CD14-positive monocyte (primary cell): ENCODE measurements at regions not wholly inside any gene's neighbourhood (a gene's known extent, or its start where the extent isn't known, plus 50 kb on each side); places are given as distances from the start of the nearest gene placed in this dataset.

Experiments used
- DNase-seq, 3 donors: peaks; one replicate each; pipeline ENCODE4 v3.0.0-alpha.2; 2011 to 2022
- H2AFZ ChIP-seq: 2 replicates; pipeline ENCODE4 v1.6.0; 2012; ENCODE audit warnings: mild to moderate bottlenecking, low read depth, low read length, inconsistent platforms; ENCODE audit not compliant: insufficient read depth, poor library complexity, severe bottlenecking
- H3K27ac ChIP-seq, 2 donors: 1 replicate in 1 of 2; 2 replicates in 1 of 2; pipeline ENCODE4 v1.5.1; 2012 to 2013; ENCODE audit warnings: low read length in 2 of 2, control low read depth in 1 of 2, inconsistent platforms in 1 of 2, low read depth in 1 of 2, mild to moderate bottlenecking in 1 of 2
- H3K27me3 ChIP-seq, 2 donors: one replicate each; pipeline versions ENCODE4 v1.6.0 to v1.6.1; 2011 to 2013; ENCODE audit warnings: low read length in 2 of 2; ENCODE audit not compliant: control insufficient read depth in 2 of 2, insufficient read depth in 2 of 2
- H3K36me3 ChIP-seq, 2 donors: replicated peaks in 1 of 2; 1 replicate in 1 of 2; 2 replicates in 1 of 2; pipeline versions ENCODE4 v1.5.1 to v1.6.1; 2012 to 2013; ENCODE audit warnings: low read length in 2 of 2, control low read depth in 1 of 2, inconsistent platforms in 1 of 2, mild to moderate bottlenecking in 1 of 2; ENCODE audit not compliant: insufficient read depth in 2 of 2, control insufficient read depth in 1 of 2
- H3K4me1 ChIP-seq, 2 donors: 1 replicate in 1 of 2; 2 replicates in 1 of 2; pipeline versions ENCODE4 v1.5.1 to v1.6.1; 2012 to 2013; ENCODE audit warnings: low read length in 2 of 2, control low read depth in 1 of 2, inconsistent platforms in 1 of 2, mild to moderate bottlenecking in 1 of 2, moderate library complexity in 1 of 2; ENCODE audit not compliant: insufficient read depth in 2 of 2, control insufficient read depth in 1 of 2
- H3K4me2 ChIP-seq: replicated peaks from 2 replicates; pipeline ENCODE3; 2012; ENCODE audit warnings: low read length, moderate library complexity, mild to moderate bottlenecking; ENCODE audit not compliant: poor library complexity, severe bottlenecking; ENCODE audit errors: extremely low read depth
- H3K4me3 ChIP-seq, 3 experiments: fragments of 200-600 bp in 1 of 3; sonication (generic) in 1 of 3; replicated peaks in 1 of 3; 1 replicate in 2 of 3; 2 replicates in 1 of 3; pipeline ENCODE4 v1.5.1; 2011 to 2013; ENCODE audit warnings: low read length in 3 of 3, mild to moderate bottlenecking in 3 of 3, control low read depth in 2 of 3, low read depth in 2 of 3, inconsistent platforms in 1 of 3, moderate library complexity in 1 of 3
- H3K79me2 ChIP-seq: 2 replicates; pipeline ENCODE4 v1.6.0; 2012; ENCODE audit warnings: mild to moderate bottlenecking, control low read depth, inconsistent platforms, low read length, moderate library complexity; ENCODE audit not compliant: insufficient read depth
- H3K9ac ChIP-seq: 2 replicates; pipeline ENCODE4 v1.6.0; 2017; ENCODE audit warnings: low read length, mild to moderate bottlenecking; ENCODE audit not compliant: insufficient read depth, poor library complexity, severe bottlenecking
- H3K9me3 ChIP-seq, 2 donors: replicated peaks in 1 of 2; 1 replicate in 1 of 2; 2 replicates in 1 of 2; pipeline versions ENCODE4 v1.5.1 to v1.6.1; 2012 to 2013; ENCODE audit warnings: low read length in 2 of 2, control low read depth in 1 of 2; ENCODE audit not compliant: control insufficient read depth in 1 of 2, insufficient read depth in 1 of 2
- H4K20me1 ChIP-seq: 2 replicates; pipeline ENCODE4 v1.6.0; 2012; ENCODE audit warnings: mild to moderate bottlenecking, low read length, control low read depth, moderate library complexity; ENCODE audit not compliant: insufficient read depth
- H3K27ac Mint-ChIP-seq, 7 donors: one replicate each; pipeline ENCODE4 v1.8.0; 2020; ENCODE audit warnings: mild to moderate bottlenecking in 7 of 7, mixed read lengths in 7 of 7, moderate library complexity in 6 of 7, inconsistent platforms in 2 of 7
- H3K27me3 Mint-ChIP-seq, 3 donors: one replicate each; pipeline ENCODE4 v1.8.0; 2021 to 2022; ENCODE audit warnings: low read depth in 3 of 3, mild to moderate bottlenecking in 3 of 3, mixed read lengths in 3 of 3, moderate library complexity in 3 of 3, inconsistent platforms in 1 of 3
- H3K36me3 Mint-ChIP-seq, 2 donors: one replicate each; pipeline ENCODE4 v1.8.0; 2020; ENCODE audit warnings: mixed read lengths in 2 of 2, inconsistent platforms in 1 of 2, mild to moderate bottlenecking in 1 of 2
- H3K4me1 Mint-ChIP-seq: one replicate; pipeline ENCODE4 v1.8.0; 2020; ENCODE audit warnings: mild to moderate bottlenecking, mixed read lengths
- H3K4me3 Mint-ChIP-seq, 2 donors: one replicate each; pipeline ENCODE4 v1.8.0; 2020; ENCODE audit warnings: mild to moderate bottlenecking in 2 of 2, mixed read lengths in 2 of 2, moderate library complexity in 1 of 2
- H3K9me3 Mint-ChIP-seq, 7 donors: one replicate each; pipeline ENCODE4 v1.8.0; 2020 to 2022; ENCODE audit warnings: mixed read lengths in 7 of 7, mild to moderate bottlenecking in 6 of 7, moderate library complexity in 6 of 7, inconsistent platforms in 2 of 7
- CTCF ChIP-seq: fragments of 200-600 bp; IDR thresholded peaks from one replicate; pipeline ENCODE4 v1.8.0; 2022; ENCODE audit warnings: antibody characterized with exemption, mild to moderate bottlenecking
- WGBS: methylation state at CpG from one replicate; pipeline ENCODE4 v1.1.5; 2013; ENCODE audit warnings: missing lambda C conversion rate; ENCODE audit not compliant: insufficient coverage; 5-methylcytosine and 5-hydroxymethylcytosine counted together
- intact Hi-C, 2 donors: fragments of 100-400 bp; cut with micrococcal nuclease; formaldehyde crosslinking; loops; one replicate each; pipeline versions ENCODE4 v1.15.0 to v1.15.1; 2023

GRCh38 chr12:91601054-91601453 lies 418.4 kb upstream of the DCN start:
- Mint-ChIP-seq H3K4me1 (no peaks in the 10 kb centered on the region), H3K27me3 (peaks cover 0 to 2% (median 1%) of the 10 kb centered on the region in 3 donors), H3K36me3 (no peaks in the 10 kb centered on the region), H3K4me3 (no peak overlapping the region), H3K27ac (no peak overlapping the region), H3K9me3 (peaks cover 0 to 9% (median 2%) of the 10 kb centered on the region in 7 donors)
- no peaks in the 10 kb centered on the region for H3K4me1 ChIP-seq
- TF ChIP-seq CTCF: no peak
- DNase-seq: no peak
- no peaks in the 10 kb centered on the region for H3K36me3 ChIP-seq
- peaks cover 0 to 4% of the 10 kb centered on the region in 2 donors for H3K9me3 ChIP-seq
- H3K9ac ChIP-seq: no peak overlapping the region
- H3K79me2 ChIP-seq: no peaks in the 10 kb centered on the region
- no peaks in the 10 kb centered on the region for H3K27me3 ChIP-seq
- no CpG with 5 or more reads among the region's 4 CpGs for WGBS
- intact Hi-C loops: no loop called here
- H3K4me2 ChIP-seq: no peak overlapping the region
- no peak overlapping the region for H3K27ac ChIP-seq
- no peaks in the 10 kb centered on the region for H4K20me1 ChIP-seq
- H2AFZ ChIP-seq: no peak overlapping the region
- no peak overlapping the region for H3K4me3 ChIP-seq

- no peaks in the 10 kb centered on the region for H4K20me1 ChIP-seq
- H3K9me3 ChIP-seq: peaks cover 0 to 4% of the 10 kb centered on the region in 2 donors
- intact Hi-C loops: no loop called here
- DNase-seq: no peak
- Mint-ChIP-seq H3K9me3 (peaks cover 0 to 4% (median 2%) of the 10 kb centered on the region in 7 donors), H3K27me3 (no peaks in the 10 kb centered on the region), H3K27ac (no peak overlapping the region), H3K36me3 (no peaks in the 10 kb centered on the region), H3K4me3 (no peak overlapping the region), H3K4me1 (no peaks in the 10 kb centered on the region)
- H3K4me3 ChIP-seq: no peak overlapping the region
- WGBS: no CpG with 5 or more reads among the region's 1 CpG
- H3K9ac ChIP-seq: no peak overlapping the region
- H3K79me2 ChIP-seq: no peaks in the 10 kb centered on the region
- no peaks in the 10 kb centered on the region for H3K27me3 ChIP-seq
- TF ChIP-seq CTCF: no peak
- H3K36me3 ChIP-seq: no peaks in the 10 kb centered on the region
- H3K27ac ChIP-seq: no peak overlapping the region
- H2AFZ ChIP-seq: no peak overlapping the region
- H3K4me1 ChIP-seq: no peaks in the 10 kb centered on the region
- no peak overlapping the region for H3K4me2 ChIP-seq
Observed at GRCh38 chr12:91594715-91595114, 412.1 kb upstream of the DCN start.
